ENCODE measurements at regions not wholly inside any gene's neighbourhood (a gene's known extent, or its start where the extent isn't known, plus 50 kb on each side); places are given as distances from the start of the nearest gene placed in this dataset.
"Not testable (repeated sequence)": the region's sequence is repeated elsewhere in the genome, so short reads cannot be mapped to it uniquely, and the experiment has no call there.

GRCh38 chr13:103517066-103517767 lies 451.0 kb upstream of the SLC10A2 start:
- peak; percentile 22 for DNase-seq

- no peak for DNase-seq
These were observed 450.0 kb upstream of the SLC10A2 start for GRCh38 chr13:103516015-103516795.

GRCh38 chr13:103515410-103515809 lies 449.2 kb upstream of the SLC10A2 start:
- DNase-seq: no peak

GRCh38 chr13:103514619-103515018 lies 448.4 kb upstream of the SLC10A2 start:
- DNase-seq: peak; percentile 31

- no peak for DNase-seq
These were observed 448.0 kb upstream of the SLC10A2 start for GRCh38 chr13:103514188-103514587.

GRCh38 chr13:103510007-103510535 lies 443.9 kb upstream of the SLC10A2 start:
- DNase-seq: no peak

- DNase-seq: no peak
These were observed 431.2 kb upstream of the SLC10A2 start for GRCh38 chr13:103497404-103497803.

- DNase-seq: no peak
These were observed 421.6 kb upstream of the SLC10A2 start for GRCh38 chr13:103487841-103488240.

GRCh38 chr13:103473081-103473480 lies 406.9 kb upstream of the SLC10A2 start:
- DNase-seq: no peak

GRCh38 chr13:103471896-103472295 lies 405.7 kb upstream of the SLC10A2 start:
- no peak for DNase-seq

- no peak for DNase-seq
These were observed 403.6 kb upstream of the SLC10A2 start for GRCh38 chr13:103469771-103470170.

- no peak for DNase-seq
These were observed 400.5 kb upstream of the SLC10A2 start for GRCh38 chr13:103466761-103467160.

GRCh38 chr13:103460246-103460645 lies 394.0 kb upstream of the SLC10A2 start:
- not testable (repeated sequence) for DNase-seq

- not testable (repeated sequence) for DNase-seq
These were observed 390.8 kb upstream of the SLC10A2 start for GRCh38 chr13:103457050-103457449.

- DNase-seq: peak; percentile 82
These were observed 385.4 kb upstream of the SLC10A2 start for GRCh38 chr13:103451656-103452055.

GRCh38 chr13:103443604-103444003 lies 377.4 kb upstream of the SLC10A2 start:
- DNase-seq: no peak

- DNase-seq: no peak
These were observed 371.4 kb upstream of the SLC10A2 start for GRCh38 chr13:103437651-103438050.

GRCh38 chr13:103436057-103436654 lies 369.9 kb upstream of the SLC10A2 start:
- no peak for DNase-seq

GRCh38 chr13:103431856-103432255 lies 365.6 kb upstream of the SLC10A2 start:
- DNase-seq: peak; percentile 93

- peak; percentile 100 for DNase-seq
These were observed 364.2 kb upstream of the SLC10A2 start for GRCh38 chr13:103430368-103430767.

GRCh38 chr13:103410002-103410401 lies 343.8 kb upstream of the SLC10A2 start:
- DNase-seq: no peak

- DNase-seq: no peak
These were observed 340.8 kb upstream of the SLC10A2 start for GRCh38 chr13:103406967-103407366.

GRCh38 chr13:103405297-103405696 lies 339.1 kb upstream of the SLC10A2 start:
- no peak for DNase-seq

- DNase-seq: no peak
These were observed 337.6 kb upstream of the SLC10A2 start for GRCh38 chr13:103403814-103404213.
